Transverse colon (tissue), 3 donors: ENCODE measurements at regions not wholly inside any gene's neighbourhood (a gene's known extent, or its start where the extent isn't known, plus 50 kb on each side); places are given as distances from the start of the nearest gene placed in this dataset.

ENCODE experiments used
- POLR2A ChIP-seq: fragments of 450-650 bp; IDR thresholded peaks from one replicate; pipeline ENCODE4 v1.6.1; 2016; ENCODE audit warnings: antibody characterized with exemption, mild to moderate bottlenecking, moderate library complexity
- POLR2AphosphoS5 ChIP-seq, 3 donors: sonication (generic); formaldehyde crosslinking; IDR thresholded peaks; one replicate each; pipeline ENCODE4 v1.6.1; 2016; ENCODE audit warnings: antibody characterized with exemption in 3 of 3

- no peak for TF ChIP-seq POLR2AphosphoS5 (IDR thresholded peaks at IDR 0.05)
- TF ChIP-seq POLR2A: no peak
Observed at GRCh38 chr3:21269882-21270281, 481.1 kb downstream of the ZNF385D start.
